ENCODE measurements at regions not wholly inside any gene's neighbourhood (a gene's known extent, or its start where the extent isn't known, plus 50 kb on each side); places are given as distances from the start of the nearest gene placed in this dataset.
"Not testable (repeated sequence)": the region's sequence is repeated elsewhere in the genome, so short reads cannot be mapped to it uniquely, and the experiment has no call there.

DNA sequence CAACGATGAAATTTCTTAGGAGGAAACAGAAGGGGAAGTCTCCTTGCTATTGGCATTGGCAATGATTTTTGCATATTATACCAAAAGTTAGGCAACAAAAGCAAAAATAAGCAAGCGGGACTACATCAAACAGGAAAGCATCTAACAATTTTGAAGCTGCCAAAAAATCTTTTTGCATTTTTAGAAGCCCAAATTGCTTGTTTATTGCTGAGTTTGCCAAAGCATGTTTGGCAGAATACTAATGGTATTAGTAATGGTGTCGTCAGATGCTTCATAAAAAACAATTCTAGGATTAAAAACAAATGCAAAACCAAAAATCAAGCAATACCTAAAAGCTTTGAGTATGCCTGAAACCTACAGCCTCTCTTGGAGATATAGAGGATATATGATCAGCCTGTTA, 80.0 kb downstream of the GALR1 start:
- DNase-seq (ENCODE audit: low read depth), result no peak

- no peak for DNase-seq (ENCODE audit: low read depth)
These were observed 85.2 kb downstream of the GALR1 start for GRCh38 chr18:77334876-77335275.

- DNase-seq (ENCODE audit: low read depth), result no peak
These were observed 88.0 kb downstream of the GALR1 start for GRCh38 chr18:77337604-77338003.

GRCh38 chr18:77339093-77339492, 89.4 kb downstream of the GALR1 start:
- no peak for DNase-seq (ENCODE audit: low read depth)

DNA sequence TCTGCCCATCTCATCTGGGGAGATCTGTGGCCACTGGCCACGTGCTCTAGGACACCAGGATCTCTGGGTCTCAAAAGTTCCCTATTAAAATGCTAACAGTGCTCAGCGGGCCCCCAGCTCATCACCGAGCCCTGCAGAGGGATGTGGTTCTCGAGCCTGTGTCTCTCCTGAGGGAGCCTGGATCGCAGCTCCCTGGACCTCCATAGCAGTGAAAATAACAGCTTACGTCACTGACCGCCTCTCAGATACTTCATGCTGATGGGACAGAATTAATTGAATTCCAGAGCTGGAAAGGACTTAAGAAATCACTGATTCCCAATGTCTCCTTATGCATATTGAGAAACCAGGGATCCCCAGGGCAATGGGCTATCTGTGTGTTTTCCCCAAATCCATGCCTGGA, 90.0 kb downstream of the GALR1 start:
- no peak for DNase-seq (ENCODE audit: low read depth)

- no peak for DNase-seq (ENCODE audit: low read depth)
These were observed 91.2 kb downstream of the GALR1 start for GRCh38 chr18:77340815-77341214.

DNA sequence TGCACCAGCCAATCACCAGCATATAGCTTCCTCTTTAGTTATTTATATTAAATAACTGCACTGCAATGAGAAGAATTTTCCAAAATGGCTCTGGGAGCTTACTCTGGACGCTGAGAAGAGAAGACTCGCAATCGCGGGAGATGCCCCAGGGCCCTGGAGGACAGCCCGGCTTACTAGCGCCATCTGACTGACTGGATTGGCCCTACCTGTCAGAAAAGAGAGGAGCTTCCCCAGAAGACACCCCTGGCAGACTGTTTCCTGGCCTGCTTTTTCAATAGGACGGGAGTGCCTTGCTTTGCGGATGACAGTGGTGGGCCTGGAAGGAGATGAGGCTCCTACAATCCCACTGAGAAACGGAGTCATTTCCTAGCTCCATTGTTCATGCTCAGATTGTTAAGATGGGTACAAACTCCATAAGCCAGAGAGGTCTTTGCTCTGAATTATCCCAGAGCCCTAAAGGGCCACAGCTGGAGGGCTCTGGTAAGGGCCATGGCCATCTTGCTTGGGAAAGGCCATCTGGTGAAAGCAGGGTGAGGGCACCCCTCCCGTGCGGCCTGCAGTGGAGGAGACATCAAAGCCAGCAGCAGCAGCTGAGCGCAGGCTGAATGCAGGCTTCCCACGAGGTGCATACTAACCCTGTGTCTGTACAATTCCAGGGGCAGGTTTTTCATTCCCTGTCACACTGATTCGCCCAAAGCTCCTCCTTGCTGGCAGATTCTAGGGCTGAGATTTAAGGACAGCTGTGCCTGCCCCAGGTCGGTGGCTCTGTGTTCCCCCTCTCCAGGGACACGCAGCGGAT, 92.1 kb downstream of the GALR1 start:
- DNase-seq (ENCODE audit: low read depth), result no peak

DNA sequence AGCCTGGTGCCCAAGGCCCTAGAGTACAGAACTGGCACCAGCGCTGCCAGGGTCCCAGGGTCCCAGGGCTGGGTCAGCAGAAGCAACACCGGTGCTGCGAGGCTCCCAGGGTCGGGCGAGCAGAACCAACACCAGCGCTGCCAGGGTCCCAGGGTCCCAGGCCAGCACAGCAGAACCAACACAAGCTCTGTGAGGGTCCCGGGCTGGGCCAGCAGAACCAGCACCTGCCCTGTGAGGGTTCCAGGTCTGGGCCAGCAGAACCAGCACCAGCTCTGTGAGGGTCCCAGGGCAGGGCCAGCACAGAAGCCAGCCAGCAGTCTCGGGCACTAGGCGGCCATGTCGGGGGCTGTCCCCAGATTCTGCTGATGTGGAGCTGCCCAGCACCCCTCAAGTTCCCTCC, 93.1 kb downstream of the GALR1 start:
- DNase-seq (ENCODE audit: low read depth), result no peak

DNA sequence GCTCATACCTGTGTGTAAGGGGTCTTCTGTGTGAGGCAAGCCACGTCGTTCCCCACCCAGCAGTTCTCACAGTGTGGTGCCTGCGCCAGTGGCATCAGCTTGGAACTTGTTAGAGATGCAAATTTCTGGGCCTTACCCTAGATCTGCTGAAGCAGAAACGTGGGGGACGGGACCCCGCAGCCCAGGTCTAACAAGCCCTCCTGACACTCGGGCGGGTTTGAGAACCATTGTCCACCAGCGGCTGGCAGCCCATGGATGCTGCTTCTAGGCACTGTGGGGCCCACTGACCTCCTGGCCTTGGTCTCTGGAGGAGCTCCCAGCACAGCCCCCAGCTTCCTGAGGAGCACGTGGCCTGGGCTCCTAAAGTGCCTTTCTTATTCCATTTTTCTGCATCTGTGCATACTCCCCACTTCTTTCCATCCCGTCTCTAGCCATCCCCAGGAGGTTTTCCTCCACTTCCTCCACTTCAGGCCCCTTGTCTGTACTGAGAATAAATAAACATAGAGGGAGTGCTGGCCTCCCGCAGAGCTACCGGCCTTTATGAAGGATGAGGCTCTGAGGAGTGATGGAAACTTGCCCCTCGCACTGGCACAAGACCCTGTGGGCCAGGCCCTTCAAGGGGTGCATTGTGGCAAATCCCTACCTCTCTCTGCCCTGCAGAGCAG, 94.3 kb downstream of the GALR1 start:
- DNase-seq (ENCODE audit: low read depth), result no peak

DNA sequence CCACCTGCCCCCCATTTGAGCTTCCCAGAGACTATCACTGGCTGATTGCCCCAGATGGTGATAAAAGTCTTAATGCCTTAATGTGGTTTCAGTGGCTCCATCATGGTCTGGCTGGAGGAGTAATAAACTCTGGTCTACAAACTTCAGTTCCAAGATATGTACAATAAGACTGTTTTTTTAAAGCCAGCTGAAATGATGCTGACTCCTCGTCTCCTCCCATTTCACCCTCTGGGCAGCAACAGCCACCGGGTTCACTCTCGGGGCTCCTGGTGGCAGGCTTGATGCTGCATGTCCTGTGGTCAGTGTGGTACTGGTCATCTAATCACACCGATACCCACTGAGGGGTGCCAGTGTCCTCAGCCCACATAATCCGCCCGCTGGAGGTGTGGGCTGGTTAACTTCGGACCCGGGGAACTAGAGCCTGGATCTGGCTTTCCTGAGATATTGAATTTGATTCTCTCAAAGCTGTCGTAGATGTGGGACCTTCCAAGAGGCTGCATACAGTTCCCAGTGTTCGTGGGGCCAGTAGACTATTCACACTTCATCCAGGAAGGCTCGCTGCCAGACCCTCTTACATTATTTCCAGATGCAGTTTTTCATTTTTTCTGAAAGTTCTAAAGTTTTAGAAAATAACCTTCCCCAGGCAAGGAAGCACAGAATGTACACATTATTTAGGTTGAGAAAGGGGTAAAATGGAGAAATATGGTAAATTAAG, 95.3 kb downstream of the GALR1 start:
- no peak for DNase-seq (ENCODE audit: low read depth)

- DNase-seq (ENCODE audit: low read depth), result no peak
These were observed 96.7 kb downstream of the GALR1 start for GRCh38 chr18:77346208-77346810.

- DNase-seq (ENCODE audit: low read depth), result not testable (repeated sequence)
These were observed 103.7 kb downstream of the GALR1 start for GRCh38 chr18:77353349-77353748.

DNA sequence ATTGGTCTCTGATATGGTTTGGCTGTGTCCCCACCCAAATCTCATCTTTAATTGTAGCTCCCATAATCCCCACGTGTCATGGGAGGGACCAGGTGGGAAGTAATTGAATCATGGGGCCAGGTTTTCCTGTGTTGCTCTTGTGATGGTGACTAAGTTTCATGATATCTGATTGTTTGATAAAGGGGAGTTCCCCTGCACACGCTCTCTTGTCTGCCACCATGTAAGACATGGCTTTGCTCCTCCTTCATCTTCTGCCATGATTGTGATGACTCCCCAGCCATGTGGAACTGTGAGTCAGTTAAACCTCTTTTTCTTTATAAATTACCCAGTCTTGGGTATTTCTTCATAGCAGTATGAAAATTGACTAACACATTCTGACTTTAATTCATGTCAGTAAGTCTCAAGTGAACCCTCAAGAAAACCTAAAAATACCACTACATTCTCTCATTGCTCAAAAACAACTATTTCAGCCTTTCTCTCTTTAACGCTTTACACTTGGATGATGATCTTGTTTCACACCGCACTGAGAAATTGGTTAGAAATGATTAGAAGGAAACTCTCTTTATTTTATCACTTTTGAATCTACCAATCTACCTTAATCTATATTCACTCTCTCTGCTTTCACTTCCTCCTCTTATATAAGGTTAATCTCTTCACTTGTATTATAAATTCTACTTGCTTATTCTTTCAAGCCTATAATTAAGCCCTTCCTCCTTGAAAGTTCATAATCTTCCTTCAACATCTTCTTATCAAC, 110.1 kb downstream of the GALR1 start:
- no peak for DNase-seq (ENCODE audit: low read depth)

- no peak for DNase-seq (ENCODE audit: low read depth)
These were observed 110.9 kb downstream of the GALR1 start for GRCh38 chr18:77360315-77361190.

DNA sequence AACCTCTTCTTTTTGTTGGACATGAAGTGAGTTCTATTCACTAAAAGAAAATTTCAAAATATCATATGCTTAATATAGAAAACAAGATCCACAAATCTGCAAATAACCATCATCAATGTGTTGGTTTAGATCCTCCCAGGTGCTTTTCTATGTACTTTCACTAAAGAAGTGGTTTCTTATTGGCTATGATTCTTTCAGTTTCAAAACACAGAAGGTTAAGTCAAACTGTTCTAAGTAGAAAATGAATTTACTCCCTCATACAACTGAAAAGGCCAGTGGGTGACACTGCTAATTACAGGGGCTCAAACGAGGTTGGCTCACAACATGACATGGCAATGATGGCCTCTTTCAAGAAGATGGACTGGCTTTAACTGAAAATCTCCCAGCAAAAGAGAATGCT, 111.7 kb downstream of the GALR1 start:
- no peak for DNase-seq (ENCODE audit: low read depth)

GRCh38 chr18:77365667-77366066, 116.0 kb downstream of the GALR1 start:
- DNase-seq (ENCODE audit: low read depth), result no peak

- DNase-seq (ENCODE audit: low read depth), result no peak
These were observed 116.5 kb downstream of the GALR1 start for GRCh38 chr18:77366067-77366719.

GRCh38 chr18:77366720-77367641, 117.3 kb downstream of the GALR1 start:
- no peak for DNase-seq (ENCODE audit: low read depth)

- no peak for DNase-seq (ENCODE audit: low read depth)
These were observed 120.0 kb downstream of the GALR1 start for GRCh38 chr18:77369644-77370043.
